Adrenal gland (tissue), 5 donors: ENCODE measurements at regions not wholly inside any gene's neighbourhood (a gene's known extent, or its start where the extent isn't known, plus 50 kb on each side); places are given as distances from the start of the nearest gene placed in this dataset.

Experiments
- POLR2A ChIP-seq, 2 donors: fragments of 450-650 bp; IDR thresholded peaks; one replicate each; pipeline ENCODE4 v1.6.1; 2017; ENCODE audit warnings: antibody characterized with exemption in 2 of 2, mild to moderate bottlenecking in 2 of 2, moderate library complexity in 1 of 2
- TF ChIP-seq, protein P1 (sequence below), 6 experiments: fragments of 450-650 bp in 4 of 6; fragments of 200-600 bp in 2 of 6; sonication (generic) in 1 of 6; IDR thresholded peaks; 1 replicate in 5 of 6; 2 replicates in 1 of 6; pipeline versions ENCODE4 v1.5.1 to v1.8.0; 2016 to 2021; ENCODE audit warnings: antibody characterized with exemption in 6 of 6, mild to moderate bottlenecking in 2 of 6, moderate library complexity in 1 of 6
- donor health status: DM: no; HTN: no; CAD: no.

DNA sequence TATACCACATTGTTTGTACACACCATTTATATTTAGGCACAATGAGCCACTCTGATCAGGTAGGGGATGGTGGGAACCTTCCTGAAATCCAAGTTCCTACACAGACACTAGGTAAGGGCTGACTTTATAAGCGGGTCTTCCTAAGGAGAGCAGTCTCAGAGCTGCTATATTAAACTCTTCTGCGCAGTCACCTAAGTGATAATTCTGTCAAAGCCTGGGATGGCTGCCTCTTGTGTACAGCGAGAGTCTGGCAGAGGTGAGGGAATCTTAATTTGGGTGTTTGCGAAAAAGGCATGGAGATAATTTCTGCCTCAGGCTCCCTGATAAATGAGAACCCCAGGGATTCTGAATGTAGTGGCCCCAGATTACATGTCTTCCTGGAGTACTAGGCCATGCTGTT lies 113.1 kb downstream of the EDEM1 start:
- TF ChIP-seq, protein P1, sequence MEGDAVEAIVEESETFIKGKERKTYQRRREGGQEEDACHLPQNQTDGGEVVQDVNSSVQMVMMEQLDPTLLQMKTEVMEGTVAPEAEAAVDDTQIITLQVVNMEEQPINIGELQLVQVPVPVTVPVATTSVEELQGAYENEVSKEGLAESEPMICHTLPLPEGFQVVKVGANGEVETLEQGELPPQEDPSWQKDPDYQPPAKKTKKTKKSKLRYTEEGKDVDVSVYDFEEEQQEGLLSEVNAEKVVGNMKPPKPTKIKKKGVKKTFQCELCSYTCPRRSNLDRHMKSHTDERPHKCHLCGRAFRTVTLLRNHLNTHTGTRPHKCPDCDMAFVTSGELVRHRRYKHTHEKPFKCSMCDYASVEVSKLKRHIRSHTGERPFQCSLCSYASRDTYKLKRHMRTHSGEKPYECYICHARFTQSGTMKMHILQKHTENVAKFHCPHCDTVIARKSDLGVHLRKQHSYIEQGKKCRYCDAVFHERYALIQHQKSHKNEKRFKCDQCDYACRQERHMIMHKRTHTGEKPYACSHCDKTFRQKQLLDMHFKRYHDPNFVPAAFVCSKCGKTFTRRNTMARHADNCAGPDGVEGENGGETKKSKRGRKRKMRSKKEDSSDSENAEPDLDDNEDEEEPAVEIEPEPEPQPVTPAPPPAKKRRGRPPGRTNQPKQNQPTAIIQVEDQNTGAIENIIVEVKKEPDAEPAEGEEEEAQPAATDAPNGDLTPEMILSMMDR (IDR thresholded peaks at IDR 0.05) = no peak
- TF ChIP-seq POLR2A (IDR thresholded peaks at IDR 0.05) = no peak
